Tibial nerve (tissue), 3 donors: ENCODE measurements at regions not wholly inside any gene's neighbourhood (a gene's known extent, or its start where the extent isn't known, plus 50 kb on each side); places are given as distances from the start of the nearest gene placed in this dataset.

Source experiments
- POLR2A ChIP-seq, 2 donors: fragments of 450-650 bp; IDR thresholded peaks; one replicate each; pipeline ENCODE4 v1.6.1; 2017; ENCODE audit warnings: antibody characterized with exemption in 2 of 2, mild to moderate bottlenecking in 2 of 2, moderate library complexity in 2 of 2
- TF ChIP-seq, protein P1 (sequence below), 5 experiments: fragments of 200-600 bp in 3 of 5; fragments of 450-650 bp in 2 of 5; sonication (generic) in 3 of 5; IDR thresholded peaks; one replicate each; pipeline ENCODE4 v1.5.1; 2016 to 2019; ENCODE audit warnings: antibody characterized with exemption in 5 of 5, mild to moderate bottlenecking in 3 of 5, moderate library complexity in 2 of 5

DNA sequence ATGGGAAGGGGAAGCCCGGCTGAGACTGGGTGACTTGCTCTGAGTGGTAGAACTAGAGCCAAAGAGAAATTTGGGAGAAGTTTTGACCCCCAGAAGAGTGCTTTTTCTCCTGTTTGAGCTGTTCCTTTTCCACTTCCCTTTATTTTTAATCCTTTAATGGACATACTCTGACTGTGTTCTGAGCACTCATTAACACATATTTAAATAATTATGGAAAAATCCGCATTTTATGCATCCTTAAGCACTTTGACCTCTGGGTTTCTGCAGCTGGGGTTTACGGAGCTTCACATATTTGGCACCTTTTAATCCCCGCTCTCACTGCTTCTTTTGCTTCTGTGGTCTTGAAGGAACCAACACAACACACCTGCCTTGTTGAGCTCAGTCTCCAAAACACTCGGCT is 114.7 kb downstream of the FOXL1 start:
- TF ChIP-seq POLR2A (IDR thresholded peaks at IDR 0.05): no peak
- TF ChIP-seq, protein P1, sequence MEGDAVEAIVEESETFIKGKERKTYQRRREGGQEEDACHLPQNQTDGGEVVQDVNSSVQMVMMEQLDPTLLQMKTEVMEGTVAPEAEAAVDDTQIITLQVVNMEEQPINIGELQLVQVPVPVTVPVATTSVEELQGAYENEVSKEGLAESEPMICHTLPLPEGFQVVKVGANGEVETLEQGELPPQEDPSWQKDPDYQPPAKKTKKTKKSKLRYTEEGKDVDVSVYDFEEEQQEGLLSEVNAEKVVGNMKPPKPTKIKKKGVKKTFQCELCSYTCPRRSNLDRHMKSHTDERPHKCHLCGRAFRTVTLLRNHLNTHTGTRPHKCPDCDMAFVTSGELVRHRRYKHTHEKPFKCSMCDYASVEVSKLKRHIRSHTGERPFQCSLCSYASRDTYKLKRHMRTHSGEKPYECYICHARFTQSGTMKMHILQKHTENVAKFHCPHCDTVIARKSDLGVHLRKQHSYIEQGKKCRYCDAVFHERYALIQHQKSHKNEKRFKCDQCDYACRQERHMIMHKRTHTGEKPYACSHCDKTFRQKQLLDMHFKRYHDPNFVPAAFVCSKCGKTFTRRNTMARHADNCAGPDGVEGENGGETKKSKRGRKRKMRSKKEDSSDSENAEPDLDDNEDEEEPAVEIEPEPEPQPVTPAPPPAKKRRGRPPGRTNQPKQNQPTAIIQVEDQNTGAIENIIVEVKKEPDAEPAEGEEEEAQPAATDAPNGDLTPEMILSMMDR (IDR thresholded peaks at IDR 0.05): no peak
